HCT116 (cell line): ENCODE measurements at regions not wholly inside any gene's neighbourhood (a gene's known extent, or its start where the extent isn't known, plus 50 kb on each side); places are given as distances from the start of the nearest gene placed in this dataset.

Experiments
- ATAC-seq: fragments of 200-7000 bp; cut with Tn5 transposase; 2 replicates; pipeline ENCODE4 v1.9.1; 2020; ENCODE audit warnings: mild to moderate bottlenecking, moderate library complexity
- BruUV-seq: library from RNA; stranded (reverse); fragments of 400-500 nt; replicated peaks from 2 replicates; lab custom pipeline; 2021; lab: Mats Ljungman, UMichigan
- CTCF ChIA-PET: fragments of 300-600 bp; sonication (Branson Sonifier 250); formaldehyde crosslinking; loops from one replicate; lab custom pipeline; 2021; ENCODE audit warnings: antibody characterized with exemption; lab: Charles Lee
- POLR2A ChIA-PET: fragments of 300-600, 350-600 bp; sonication (Branson Sonifier 250); formaldehyde crosslinking; loops from one replicate; lab custom pipeline; 2021; ENCODE audit warnings: antibody characterized with exemption; lab: Charles Lee
- RAD21 ChIA-PET, 2 experiments: fragments of 300-600 bp; sonication (Branson Sonifier 250); formaldehyde crosslinking; loops; one replicate each; lab custom pipeline; 2023; ENCODE audit warnings: low total read pairs in 2 of 2; ENCODE audit not compliant: uncharacterized antibody in 2 of 2, unreplicated experiment in 2 of 2, low non-redundant PET in 1 of 2; lab: Charles Lee
- DNase-seq: peaks from one replicate; pipeline ENCODE4 v3.0.0-alpha.2; 2010; ENCODE audit warnings: low read depth, low spot score
- H2AFZ ChIP-seq: fragments of 200-600 bp; shearing (Covaris generic), sonication (generic); 2 replicates; pipeline ENCODE4 v1.6.1; 2017; ENCODE audit warnings: low read depth, mixed run types, mixed read lengths, antibody characterized with exemption, low read length; ENCODE audit not compliant: poor library complexity, severe bottlenecking
- H3K27ac ChIP-seq: 2 replicates; pipeline ENCODE4 v1.5.1; 2012; ENCODE audit warnings: low read depth, low read length
- H3K27me3 ChIP-seq: fragments of 200-600 bp; sonication (generic); 2 replicates; pipeline ENCODE4 v1.6.1; 2016; ENCODE audit warnings: mixed run types, low read length, mixed read lengths; ENCODE audit not compliant: insufficient read depth
- H3K36me3 ChIP-seq, 2 experiments: fragments of 200-500 bp in 1 of 2; fragments of 200-600 bp in 1 of 2; sonication (Bioruptor generic) in 1 of 2; sonication (generic) in 1 of 2; 2 replicates each; pipeline versions ENCODE4 v1.5.1 to v1.6.1; 2014 to 2016; ENCODE audit warnings: low read length in 2 of 2, inconsistent platforms in 1 of 2, mixed read lengths in 1 of 2, mixed run types in 1 of 2; ENCODE audit not compliant: insufficient read depth in 2 of 2, control insufficient read depth in 1 of 2
- H3K4me1 ChIP-seq, 2 experiments: fragments of 200-600 bp in 1 of 2; sonication (generic) in 1 of 2; 2 replicates each; pipeline versions ENCODE4 v1.5.1 to v1.6.1; 2012 to 2017; ENCODE audit warnings: low read length in 2 of 2, inconsistent platforms in 1 of 2, mild to moderate bottlenecking in 1 of 2, mixed read lengths in 1 of 2, mixed run types in 1 of 2, moderate library complexity in 1 of 2; ENCODE audit not compliant: insufficient read depth in 2 of 2, control insufficient read depth in 1 of 2
- H3K4me2 ChIP-seq: fragments of 200-600 bp; sonication (generic); 2 replicates; pipeline ENCODE4 v1.6.1; 2017; ENCODE audit warnings: mixed run types, low read length, mixed read lengths
- H3K4me3 ChIP-seq, 2 experiments: fragments of 200-600 bp in 1 of 2; sonication (generic) in 1 of 2; replicated peaks in 1 of 2; 2 replicates each; pipeline ENCODE4 v1.5.1; 2011 to 2016; ENCODE audit warnings: low read length in 2 of 2, control low read depth in 1 of 2, low read depth in 1 of 2, mild to moderate bottlenecking in 1 of 2, mixed read lengths in 1 of 2, mixed run types in 1 of 2
- H3K79me2 ChIP-seq: fragments of 200-600 bp; sonication (generic); 2 replicates; pipeline ENCODE4 v1.6.1; 2017; ENCODE audit warnings: mild to moderate bottlenecking, mixed run types, low read length, moderate library complexity, mixed read lengths; ENCODE audit not compliant: insufficient read depth
- H3K9ac ChIP-seq: fragments of 200-600 bp; sonication (generic); 2 replicates; pipeline ENCODE4 v1.6.1; 2016; ENCODE audit warnings: low read length, mixed read lengths
- H3K9me2 ChIP-seq: fragments of 200-600 bp; sonication (generic), shearing (Covaris generic); 2 replicates; pipeline ENCODE4 v1.6.1; 2017; ENCODE audit warnings: mixed run types, mild to moderate bottlenecking, moderate library complexity; ENCODE audit not compliant: insufficient read depth
- H3K9me3 ChIP-seq, 2 experiments: fragments of 200-500 bp in 1 of 2; fragments of 200-600 bp in 1 of 2; sonication (Bioruptor generic) in 1 of 2; sonication (generic) in 1 of 2; 2 replicates each; pipeline ENCODE4 v1.6.1; 2014 to 2017; ENCODE audit warnings: low read length in 2 of 2, mixed read lengths in 2 of 2, inconsistent platforms in 1 of 2, low read depth in 1 of 2, mild to moderate bottlenecking in 1 of 2, mixed run types in 1 of 2, moderate library complexity in 1 of 2; ENCODE audit not compliant: control insufficient read depth in 1 of 2, insufficient read depth in 1 of 2
- H4K20me1 ChIP-seq: fragments of 200-600 bp; sonication (generic), shearing (Covaris generic); 2 replicates; pipeline ENCODE4 v1.6.1; 2017; ENCODE audit warnings: mixed run types, mild to moderate bottlenecking, moderate library complexity; ENCODE audit not compliant: insufficient read depth
- CBX3 ChIP-seq: IDR thresholded peaks from 2 replicates; pipeline ENCODE4 v1.6.1; 2012; ENCODE audit warnings: low read depth
- CEBPB ChIP-seq: IDR thresholded peaks from 2 replicates; pipeline ENCODE4 v1.6.1; 2012; ENCODE audit warnings: low read depth
- JUND ChIP-seq: IDR thresholded peaks from 2 replicates; pipeline ENCODE4 v1.6.1; 2012
- POLR2A ChIP-seq: IDR thresholded peaks from 2 replicates; pipeline ENCODE4 v1.7.0; 2011; ENCODE audit warnings: borderline replicate concordance; ENCODE audit not compliant: insufficient read depth, insufficient read length; ENCODE audit errors: extremely low read depth
- POLR2AphosphoS5 ChIP-seq: IDR thresholded peaks from 2 replicates; pipeline ENCODE4 v1.6.1; 2011; ENCODE audit warnings: mild to moderate bottlenecking, low read depth, low read length, moderate library complexity
- REST ChIP-seq: IDR thresholded peaks from 2 replicates; pipeline ENCODE4 v1.6.1; 2012; ENCODE audit warnings: low read depth
- SIN3A ChIP-seq: IDR thresholded peaks from 2 replicates; pipeline ENCODE4 v1.6.1; 2012; ENCODE audit warnings: low read depth
- SP1 ChIP-seq: IDR thresholded peaks from 2 replicates; pipeline ENCODE4 v1.6.1; 2012; ENCODE audit warnings: low read depth
- SRF ChIP-seq: IDR thresholded peaks from 2 replicates; pipeline ENCODE4 v1.6.1; 2012; ENCODE audit warnings: low read depth
- TCF7L2 ChIP-seq: IDR thresholded peaks from 2 replicates; pipeline ENCODE4 v1.7.0; 2011; ENCODE audit warnings: borderline replicate concordance, inconsistent platforms; ENCODE audit not compliant: insufficient read depth, insufficient read length; ENCODE audit errors: extremely low read depth
- YY1 ChIP-seq: IDR thresholded peaks from 2 replicates; pipeline ENCODE4 v1.6.1; 2011; ENCODE audit warnings: low read length, low read depth, moderate library complexity, mild to moderate bottlenecking; ENCODE audit not compliant: insufficient replicate concordance; ENCODE audit errors: extremely low read depth
- ZBTB33 ChIP-seq: IDR thresholded peaks from 2 replicates; pipeline ENCODE4 v1.6.1; 2011; ENCODE audit warnings: mild to moderate bottlenecking, low read length, moderate library complexity; ENCODE audit not compliant: insufficient replicate concordance; ENCODE audit errors: extremely low read depth
- ZFX ChIP-seq: fragments of 450-650 bp; IDR thresholded peaks from 2 replicates; pipeline ENCODE4 v1.6.1; 2017
- ZNF274 ChIP-seq: fragments of 200-500 bp; sonication (Bioruptor generic); IDR thresholded peaks from 2 replicates; pipeline ENCODE4 v1.6.1; 2014; ENCODE audit warnings: mild to moderate bottlenecking, low read depth, low read length, inconsistent platforms
- intact Hi-C: fragments of 100-400 bp; cut with micrococcal nuclease; formaldehyde crosslinking; loops from 2 replicates; pipeline ENCODE4 v1.10.0; 2022
- TF ChIP-seq, protein P1 (sequence below): IDR thresholded peaks from 2 replicates; pipeline ENCODE4 v1.6.1; 2012
- TF ChIP-seq, protein P2 (sequence below): IDR thresholded peaks from 2 replicates; pipeline ENCODE4 v1.6.1; 2012

GRCh38 chr11:42093541-42093940 lies 634.1 kb upstream of the LRRC4C start:
- H2AFZ ChIP-seq: no peak overlapping the region
- no peak overlapping the region for H3K4me2 ChIP-seq
- ChIA-PET CTCF (no interaction called here), RAD21 (no interaction called here), POLR2A (no interaction called here)
- no peaks in the 10 kb centered on the region for H3K79me2 ChIP-seq
- no peak overlapping the region for H3K4me3 ChIP-seq
- H3K27ac ChIP-seq: no peak overlapping the region
- H3K27me3 ChIP-seq: no peaks in the 10 kb centered on the region
- TF ChIP-seq JUND (no peak), TCF7L2 (no peak), CEBPB (no peak), SP1 (no peak), YY1 (no peak), POLR2AphosphoS5 (no peak)
- no peak overlapping the region for H3K9ac ChIP-seq
- no peaks in the 10 kb centered on the region for H3K4me1 ChIP-seq
- DNase-seq (no peak), ATAC-seq (no peak)
- no peaks in the 10 kb centered on the region for H3K9me2 ChIP-seq
- BruUV-seq: no TSS peak
- no peaks in the 10 kb centered on the region for H4K20me1 ChIP-seq
- H3K36me3 ChIP-seq: no peaks in the 10 kb centered on the region
- intact Hi-C loops: no loop called here
- peaks cover 12 to 22% of the 10 kb centered on the region in 2 experiments; a peak in 2 of 4 replicates for H3K9me3 ChIP-seq

- Histone ChIP-seq H3K4me1 (no peaks in the 10 kb centered on the region), H3K27me3 (no peaks in the 10 kb centered on the region), H3K4me2 (no peak overlapping the region), H3K9me3 (peaks cover 7 to 22% of the 10 kb centered on the region in 2 experiments; a peak in 3 of 4 replicates), H2AFZ (no peak overlapping the region), H3K9ac (no peak overlapping the region), H3K27ac (no peak overlapping the region), H3K4me3 (no peak overlapping the region), H3K9me2 (no peaks in the 10 kb centered on the region), H4K20me1 (no peaks in the 10 kb centered on the region), H3K36me3 (no peaks in the 10 kb centered on the region), H3K79me2 (no peaks in the 10 kb centered on the region)
- ATAC-seq (no peak), DNase-seq (no peak)
- RAD21 ChIA-PET: no interaction called here
- POLR2A ChIA-PET: no interaction called here
- intact Hi-C loops: no loop called here
- CTCF ChIA-PET: no interaction called here
- BruUV-seq: no TSS peak
- TF ChIP-seq, protein P1, sequence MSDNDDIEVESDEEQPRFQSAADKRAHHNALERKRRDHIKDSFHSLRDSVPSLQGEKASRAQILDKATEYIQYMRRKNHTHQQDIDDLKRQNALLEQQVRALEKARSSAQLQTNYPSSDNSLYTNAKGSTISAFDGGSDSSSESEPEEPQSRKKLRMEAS: no peak
- no peak for TF ChIP-seq SIN3A
- no peak for TF ChIP-seq ZBTB33
- TF ChIP-seq YY1: no peak
- TF ChIP-seq CEBPB: no peak
- TF ChIP-seq ZFX: no peak
- TF ChIP-seq ZNF274: no peak
- no peak for TF ChIP-seq SRF
- TF ChIP-seq TCF7L2: no peak
- no peak for TF ChIP-seq CBX3
- TF ChIP-seq POLR2AphosphoS5: no peak
- TF ChIP-seq REST: no peak
- TF ChIP-seq, protein P2, sequence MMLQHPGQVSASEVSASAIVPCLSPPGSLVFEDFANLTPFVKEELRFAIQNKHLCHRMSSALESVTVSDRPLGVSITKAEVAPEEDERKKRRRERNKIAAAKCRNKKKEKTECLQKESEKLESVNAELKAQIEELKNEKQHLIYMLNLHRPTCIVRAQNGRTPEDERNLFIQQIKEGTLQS: no peak
- no peak for TF ChIP-seq POLR2A
Measured at GRCh38 chr11:42098075-42098474, 638.6 kb upstream of the LRRC4C start.
